ENCODE measurements at regions not wholly inside any gene's neighbourhood (a gene's known extent, or its start where the extent isn't known, plus 50 kb on each side); places are given as distances from the start of the nearest gene placed in this dataset.

DNA sequence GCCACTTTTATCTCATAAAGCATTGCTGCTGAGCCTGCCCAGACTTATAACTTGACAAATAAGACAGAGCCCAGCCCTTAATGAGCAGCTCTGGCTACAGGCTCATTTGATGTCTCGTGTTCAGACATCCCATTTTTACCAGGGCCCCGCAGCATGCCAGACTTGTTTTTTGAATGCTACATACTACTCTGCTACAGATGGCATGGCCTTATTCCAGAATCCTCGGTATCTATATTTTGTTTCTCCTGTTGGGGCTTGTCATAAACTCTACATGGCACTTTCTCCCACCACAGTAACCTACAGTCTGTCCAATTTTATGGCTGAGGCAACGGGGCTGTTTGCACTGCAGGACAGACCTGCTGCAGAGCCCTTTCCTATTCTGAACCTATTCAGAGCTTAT is 179.0 kb upstream of the DDX18 start:
- H3K4me3 ChIP-seq (ENCODE audit: insufficient read depth, low read length, poor library complexity, severe bottlenecking): no peak overlapping the region
- H3K27me3 ChIP-seq (ENCODE audit: low read length): no peaks in the 10 kb centered on the region
- no peaks in the 10 kb centered on the region for H3F3A ChIP-seq (ENCODE audit: insufficient read depth)
- no peaks in the 10 kb centered on the region for H3K9me2 ChIP-seq (replicated peaks; ENCODE audit: insufficient read depth, low read length)
- no peak overlapping the region for H3K27ac ChIP-seq (ENCODE audit: low read depth, low read length)
- no peak overlapping the region for H3K9ac ChIP-seq (ENCODE audit: low read length)
- no peaks in the 10 kb centered on the region for H4K20me1 ChIP-seq (ENCODE audit: low read depth, low read length)
- no peak overlapping the region for H3K4me2 ChIP-seq (ENCODE audit: low read depth, low read length, poor library complexity, severe bottlenecking)
- no peaks in the 10 kb centered on the region for H3K36me3 ChIP-seq (ENCODE audit: low read length)
- H2AFZ ChIP-seq (ENCODE audit: low read depth, low read length, severe bottlenecking): no peak overlapping the region
- H3K9me3 ChIP-seq (ENCODE audit: insufficient read depth, low read length): no peaks in the 10 kb centered on the region
- no peaks in the 10 kb centered on the region for H3K79me2 ChIP-seq (ENCODE audit: insufficient read depth, low read length)
- TF ChIP-seq EZH2phosphoT487 (conservative IDR thresholded peaks at IDR 0.05; ENCODE audit: low read length): no peak
- TF ChIP-seq, protein P1, sequence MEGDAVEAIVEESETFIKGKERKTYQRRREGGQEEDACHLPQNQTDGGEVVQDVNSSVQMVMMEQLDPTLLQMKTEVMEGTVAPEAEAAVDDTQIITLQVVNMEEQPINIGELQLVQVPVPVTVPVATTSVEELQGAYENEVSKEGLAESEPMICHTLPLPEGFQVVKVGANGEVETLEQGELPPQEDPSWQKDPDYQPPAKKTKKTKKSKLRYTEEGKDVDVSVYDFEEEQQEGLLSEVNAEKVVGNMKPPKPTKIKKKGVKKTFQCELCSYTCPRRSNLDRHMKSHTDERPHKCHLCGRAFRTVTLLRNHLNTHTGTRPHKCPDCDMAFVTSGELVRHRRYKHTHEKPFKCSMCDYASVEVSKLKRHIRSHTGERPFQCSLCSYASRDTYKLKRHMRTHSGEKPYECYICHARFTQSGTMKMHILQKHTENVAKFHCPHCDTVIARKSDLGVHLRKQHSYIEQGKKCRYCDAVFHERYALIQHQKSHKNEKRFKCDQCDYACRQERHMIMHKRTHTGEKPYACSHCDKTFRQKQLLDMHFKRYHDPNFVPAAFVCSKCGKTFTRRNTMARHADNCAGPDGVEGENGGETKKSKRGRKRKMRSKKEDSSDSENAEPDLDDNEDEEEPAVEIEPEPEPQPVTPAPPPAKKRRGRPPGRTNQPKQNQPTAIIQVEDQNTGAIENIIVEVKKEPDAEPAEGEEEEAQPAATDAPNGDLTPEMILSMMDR (IDR thresholded peaks at IDR 0.05; ENCODE audit: insufficient read depth, low read length, poor library complexity, severe bottlenecking): no peak

DNA sequence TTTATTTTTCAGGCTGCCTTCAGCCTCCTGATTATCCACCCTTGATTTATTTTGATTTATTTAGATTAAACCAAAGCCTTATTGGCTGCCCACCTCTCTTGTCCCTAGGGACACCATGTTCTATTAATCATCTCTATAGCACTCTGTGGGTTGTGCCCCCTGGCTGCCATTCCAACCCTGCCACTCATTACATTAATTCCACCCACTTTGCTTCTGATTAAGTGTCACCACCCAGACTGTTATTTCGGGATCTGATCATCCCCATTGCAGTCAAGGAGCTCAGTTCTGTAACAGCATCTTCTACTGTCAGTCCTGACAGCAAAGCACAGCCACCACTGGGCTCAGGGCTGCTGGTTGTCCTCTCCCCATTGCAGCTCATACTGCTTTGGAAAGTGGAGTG is 175.1 kb upstream of the DDX18 start:
- Histone ChIP-seq H3F3A (ENCODE audit: insufficient read depth) (no peaks in the 10 kb centered on the region), H3K27ac (ENCODE audit: low read depth, low read length) (no peak overlapping the region), H3K4me2 (ENCODE audit: low read depth, low read length, poor library complexity, severe bottlenecking) (no peak overlapping the region), H3K27me3 (ENCODE audit: low read length) (no peaks in the 10 kb centered on the region), H4K20me1 (ENCODE audit: low read depth, low read length) (no peaks in the 10 kb centered on the region), H2AFZ (ENCODE audit: low read depth, low read length, severe bottlenecking) (no peak overlapping the region), H3K9me3 (ENCODE audit: insufficient read depth, low read length) (no peaks in the 10 kb centered on the region), H3K4me3 (ENCODE audit: insufficient read depth, low read length, poor library complexity, severe bottlenecking) (no peak overlapping the region), H3K79me2 (ENCODE audit: insufficient read depth, low read length) (no peaks in the 10 kb centered on the region), H3K36me3 (ENCODE audit: low read length) (no peaks in the 10 kb centered on the region), H3K9ac (ENCODE audit: low read length) (no peak overlapping the region), H3K9me2 (replicated peaks; ENCODE audit: insufficient read depth, low read length) (no peaks in the 10 kb centered on the region)
- TF ChIP-seq EZH2phosphoT487 (conservative IDR thresholded peaks at IDR 0.05; ENCODE audit: low read length): no peak
- TF ChIP-seq, protein P1 (IDR thresholded peaks at IDR 0.05; ENCODE audit: insufficient read depth, low read length, poor library complexity, severe bottlenecking): no peak

DNA sequence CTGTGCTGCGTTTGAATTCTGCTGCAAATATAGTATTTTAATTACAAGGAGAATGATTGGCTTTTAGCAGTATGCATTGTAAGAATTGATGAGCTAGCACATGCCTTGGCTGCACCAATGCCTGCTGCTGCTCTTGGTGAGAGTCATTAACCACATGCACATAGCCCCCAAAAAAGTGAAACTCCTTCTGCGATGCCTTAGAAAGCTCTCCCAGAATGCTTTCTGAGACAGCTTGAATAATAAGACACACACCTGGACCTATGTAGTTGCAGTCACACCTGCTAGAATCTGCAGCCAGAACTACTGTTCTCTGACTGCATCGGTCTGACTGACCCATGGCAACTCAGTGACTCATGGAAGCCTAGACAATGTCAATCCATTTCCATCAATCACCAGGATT is 170.1 kb upstream of the DDX18 start:
- no peaks in the 10 kb centered on the region for H3K36me3 ChIP-seq (ENCODE audit: low read length)
- no peaks in the 10 kb centered on the region for H4K20me1 ChIP-seq (ENCODE audit: low read depth, low read length)
- no peaks in the 10 kb centered on the region for H3F3A ChIP-seq (ENCODE audit: insufficient read depth)
- H3K9me2 ChIP-seq (replicated peaks; ENCODE audit: insufficient read depth, low read length): no peaks in the 10 kb centered on the region
- no peak overlapping the region for H3K9ac ChIP-seq (ENCODE audit: low read length)
- H3K27ac ChIP-seq (ENCODE audit: low read depth, low read length): no peak overlapping the region
- H2AFZ ChIP-seq (ENCODE audit: low read depth, low read length, severe bottlenecking): no peak overlapping the region
- no peaks in the 10 kb centered on the region for H3K27me3 ChIP-seq (ENCODE audit: low read length)
- no peak overlapping the region for H3K4me2 ChIP-seq (ENCODE audit: low read depth, low read length, poor library complexity, severe bottlenecking)
- TF ChIP-seq, protein P1 (IDR thresholded peaks at IDR 0.05; ENCODE audit: insufficient read depth, low read length, poor library complexity, severe bottlenecking): no peak
- no peak for TF ChIP-seq EZH2phosphoT487 (conservative IDR thresholded peaks at IDR 0.05; ENCODE audit: low read length)
- H3K9me3 ChIP-seq (ENCODE audit: insufficient read depth, low read length): no peaks in the 10 kb centered on the region
- no peaks in the 10 kb centered on the region for H3K79me2 ChIP-seq (ENCODE audit: insufficient read depth, low read length)
- no peak overlapping the region for H3K4me3 ChIP-seq (ENCODE audit: insufficient read depth, low read length, poor library complexity, severe bottlenecking)

DNA sequence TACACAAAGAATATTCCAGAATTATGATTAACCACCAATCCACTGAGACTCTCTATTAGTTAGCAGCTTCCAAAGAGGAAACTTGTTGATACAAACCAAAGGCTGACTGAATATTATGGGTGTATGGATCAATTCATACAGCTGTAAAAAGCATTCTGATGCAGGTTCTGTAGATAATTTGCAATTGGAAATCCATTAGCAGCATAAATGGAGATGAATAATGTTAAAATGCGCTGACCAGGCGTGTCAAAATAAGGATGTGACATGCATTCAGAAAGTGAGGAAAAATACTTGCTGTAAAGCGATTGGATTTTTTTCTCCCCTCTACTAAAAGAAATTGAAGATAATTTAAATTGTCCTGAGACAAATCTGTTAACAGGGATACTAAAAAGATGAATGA is 169.0 kb upstream of the DDX18 start:
- Histone ChIP-seq H2AFZ (ENCODE audit: low read depth, low read length, severe bottlenecking) (no peak overlapping the region), H3K9ac (ENCODE audit: low read length) (no peak overlapping the region), H3K27ac (ENCODE audit: low read depth, low read length) (no peak overlapping the region), H3F3A (ENCODE audit: insufficient read depth) (no peaks in the 10 kb centered on the region), H3K36me3 (ENCODE audit: low read length) (no peaks in the 10 kb centered on the region), H3K4me3 (ENCODE audit: insufficient read depth, low read length, poor library complexity, severe bottlenecking) (no peak overlapping the region), H3K79me2 (ENCODE audit: insufficient read depth, low read length) (no peaks in the 10 kb centered on the region), H3K9me3 (ENCODE audit: insufficient read depth, low read length) (no peaks in the 10 kb centered on the region), H3K9me2 (replicated peaks; ENCODE audit: insufficient read depth, low read length) (no peaks in the 10 kb centered on the region), H4K20me1 (ENCODE audit: low read depth, low read length) (no peaks in the 10 kb centered on the region), H3K27me3 (ENCODE audit: low read length) (no peaks in the 10 kb centered on the region), H3K4me2 (ENCODE audit: low read depth, low read length, poor library complexity, severe bottlenecking) (no peak overlapping the region)
- no peak for TF ChIP-seq EZH2phosphoT487 (conservative IDR thresholded peaks at IDR 0.05; ENCODE audit: low read length)
- TF ChIP-seq, protein P1 (IDR thresholded peaks at IDR 0.05; ENCODE audit: insufficient read depth, low read length, poor library complexity, severe bottlenecking): no peak
